H1 (cell line): ENCODE measurements at regions not wholly inside any gene's neighbourhood (a gene's known extent, or its start where the extent isn't known, plus 50 kb on each side); places are given as distances from the start of the nearest gene placed in this dataset.

Experiments
- CTCF ChIA-PET: fragments of 300-600 bp; sonication (Branson Sonifier 250); formaldehyde crosslinking; loops from one replicate; lab custom pipeline; 2021; ENCODE audit not compliant: partially characterized antibody; lab: Charles Lee
- POLR2A ChIA-PET: fragments of 300-600 bp; sonication (Branson Sonifier 250); formaldehyde crosslinking; loops from one replicate; lab custom pipeline; 2021; ENCODE audit warnings: inconsistent platforms; ENCODE audit not compliant: partially characterized antibody; lab: Charles Lee
- DNase-seq, 2 experiments: peaks; one replicate each; pipeline versions ENCODE4 v3.0.0 to v3.0.0-alpha.2; 2010 to 2022; ENCODE audit warnings: low spot score in 2 of 2, low read depth in 1 of 2, mixed read lengths in 1 of 2
- FAIRE-seq: peaks from 2 replicates; lab custom pipeline; 2011; peaks lifted over from hg19 to GRCh38; lab: Jason Lieb, UNC
- H2AFZ ChIP-seq: 2 replicates; pipeline ENCODE4 v1.8.1; 2012; ENCODE audit warnings: low read length, inconsistent platforms
- H2AK5ac ChIP-seq: 2 replicates; pipeline ENCODE4 v1.6.1; 2013; ENCODE audit warnings: low read depth, low read length
- H2BK120ac ChIP-seq: replicated peaks from 2 replicates; pipeline ENCODE3; 2013; ENCODE audit warnings: low read depth, low read length, inconsistent platforms
- H2BK12ac ChIP-seq: 2 replicates; pipeline ENCODE4 v1.6.1; 2013; ENCODE audit warnings: low read depth, low read length
- H2BK15ac ChIP-seq: 2 replicates; pipeline ENCODE4 v1.6.1; 2013; ENCODE audit warnings: low read length
- H2BK20ac ChIP-seq: 2 replicates; pipeline ENCODE4 v1.6.1; 2013; ENCODE audit warnings: low read length
- H2BK5ac ChIP-seq: 2 replicates; pipeline ENCODE4 v1.6.1; 2013; ENCODE audit warnings: low read depth, low read length
- H3K14ac ChIP-seq: 2 replicates; pipeline ENCODE4 v1.6.1; 2013; ENCODE audit warnings: inconsistent platforms; ENCODE audit not compliant: insufficient read length
- H3K18ac ChIP-seq: 2 replicates; pipeline ENCODE4 v1.6.1; 2013; ENCODE audit warnings: low read length; ENCODE audit errors: extremely low read depth
- H3K23ac ChIP-seq: 2 replicates; pipeline ENCODE4 v1.6.1; 2013; ENCODE audit warnings: inconsistent platforms; ENCODE audit not compliant: insufficient read length
- H3K23me2 ChIP-seq: 2 replicates; pipeline ENCODE4 v1.6.1; 2013; ENCODE audit warnings: low read depth, low read length
- H3K27ac ChIP-seq: 2 replicates; pipeline ENCODE4 v1.6.1; 2011; ENCODE audit warnings: low read depth, low read length, inconsistent platforms
- H3K27me3 ChIP-seq, 4 experiments: replicated peaks in 1 of 4; 1 replicate in 1 of 4; 2 replicates in 3 of 4; pipeline versions ENCODE4 v1.6.1 to v1.8.1; 2011 to 2013; ENCODE audit warnings: low read length in 3 of 4, mild to moderate bottlenecking in 3 of 4, inconsistent platforms in 2 of 4, mixed read lengths in 2 of 4, moderate library complexity in 1 of 4; ENCODE audit not compliant: control insufficient read depth in 3 of 4, insufficient read depth in 3 of 4; ENCODE audit errors: extremely low read depth in 1 of 4
- H3K36me3 ChIP-seq, 4 experiments: 2 replicates each; pipeline versions ENCODE4 v1.6.1 to v1.8.1; 2011 to 2013; ENCODE audit warnings: mild to moderate bottlenecking in 4 of 4, low read length in 3 of 4, moderate library complexity in 2 of 4, control low read depth in 1 of 4, inconsistent platforms in 1 of 4; ENCODE audit not compliant: insufficient read depth in 4 of 4, control insufficient read depth in 2 of 4
- H3K4ac ChIP-seq: replicated peaks from 2 replicates; pipeline ENCODE3; 2013; ENCODE audit warnings: low read length, low read depth, mixed read lengths, inconsistent platforms; ENCODE audit not compliant: insufficient read length
- H3K4me1 ChIP-seq, 4 experiments: replicated peaks in 1 of 4; 1 replicate in 1 of 4; 2 replicates in 3 of 4; pipeline versions ENCODE4 v1.6.1 to v1.8.1; 2011 to 2013; ENCODE audit warnings: low read length in 3 of 4, inconsistent platforms in 2 of 4, mixed read lengths in 1 of 4; ENCODE audit not compliant: insufficient read depth in 4 of 4, control insufficient read depth in 3 of 4
- H3K4me2 ChIP-seq, 2 experiments: 2 replicates each; pipeline versions ENCODE4 v1.6.1 to v1.8.1; 2011 to 2013; ENCODE audit warnings: low read depth in 2 of 2, low read length in 2 of 2, control low read depth in 1 of 2, inconsistent platforms in 1 of 2, mild to moderate bottlenecking in 1 of 2; ENCODE audit not compliant: insufficient read depth in 1 of 2
- H3K4me3 ChIP-seq, 4 experiments: fragments of 200-600, 300-600 bp in 1 of 4; sonication (generic), shearing (Covaris generic), sonication (Bioruptor Twin) in 1 of 4; 2 replicates each; pipeline versions ENCODE4 v1.5.1 to v1.8.1; 2011 to 2016; ENCODE audit warnings: low read length in 4 of 4, low read depth in 3 of 4, control low read depth in 2 of 4, inconsistent platforms in 2 of 4, mild to moderate bottlenecking in 2 of 4, mixed read lengths in 1 of 4, moderate library complexity in 1 of 4; ENCODE audit not compliant: insufficient read depth in 2 of 4; ENCODE audit errors: extremely low read depth in 1 of 4
- H3K56ac ChIP-seq: replicated peaks from 2 replicates; pipeline ENCODE3; 2013; ENCODE audit warnings: low read depth, mild to moderate bottlenecking, mixed read lengths, low read length, inconsistent platforms; ENCODE audit not compliant: insufficient read length
- H3K79me1 ChIP-seq: 2 replicates; pipeline ENCODE4 v1.6.1; 2013; ENCODE audit warnings: low read depth, low read length, control low read depth
- H3K79me2 ChIP-seq, 2 experiments: 2 replicates each; pipeline versions ENCODE4 v1.6.1 to v1.8.1; 2012 to 2013; ENCODE audit warnings: low read length in 2 of 2, mild to moderate bottlenecking in 2 of 2, inconsistent platforms in 1 of 2; ENCODE audit not compliant: insufficient read depth in 2 of 2, control insufficient read depth in 1 of 2
- H3K9ac ChIP-seq, 4 experiments: replicated peaks in 1 of 4; 1 replicate in 1 of 4; 2 replicates in 3 of 4; pipeline versions ENCODE4 v1.6.1 to v1.8.1; 2011 to 2013; ENCODE audit warnings: low read depth in 3 of 4, low read length in 3 of 4, control low read depth in 2 of 4, mild to moderate bottlenecking in 2 of 4, moderate library complexity in 2 of 4, inconsistent platforms in 1 of 4; ENCODE audit errors: extremely low read depth in 1 of 4
- H3K9me3 ChIP-seq, 2 experiments: 2 replicates each; pipeline versions ENCODE4 v1.6.1 to v1.8.1; 2012 to 2013; ENCODE audit warnings: mild to moderate bottlenecking in 2 of 2, moderate library complexity in 2 of 2, control low read depth in 1 of 2, inconsistent platforms in 1 of 2, low read depth in 1 of 2, low read length in 1 of 2, mixed read lengths in 1 of 2; ENCODE audit not compliant: insufficient read depth in 2 of 2
- H4K20me1 ChIP-seq, 2 experiments: replicated peaks in 1 of 2; 2 replicates each; pipeline versions ENCODE3 to v1.8.1; 2011 to 2013; ENCODE audit warnings: inconsistent platforms in 2 of 2, low read length in 2 of 2, mild to moderate bottlenecking in 1 of 2; ENCODE audit not compliant: insufficient read depth in 2 of 2, control insufficient read depth in 1 of 2
- H4K5ac ChIP-seq: 2 replicates; pipeline ENCODE4 v1.6.1; 2013; ENCODE audit warnings: low read length, low read depth, mixed read lengths, inconsistent platforms; ENCODE audit not compliant: insufficient read length
- H4K8ac ChIP-seq: 2 replicates; pipeline ENCODE4 v1.8.0; 2013; ENCODE audit warnings: mild to moderate bottlenecking, moderate library complexity, low read length, inconsistent platforms; ENCODE audit not compliant: insufficient read depth; ENCODE audit errors: extremely low read depth
- H4K91ac ChIP-seq: replicated peaks from 2 replicates; pipeline ENCODE3; 2013; ENCODE audit warnings: low read length, mixed read lengths, inconsistent platforms; ENCODE audit not compliant: insufficient read length
- ATF2 ChIP-seq: IDR thresholded peaks from 2 replicates; pipeline ENCODE4 v1.6.1; 2012; ENCODE audit warnings: low read length, inconsistent platforms
- E2F6 ChIP-seq: IDR thresholded peaks from 2 replicates; pipeline ENCODE4 v1.6.1; 2012; ENCODE audit warnings: inconsistent platforms
- JUN ChIP-seq: IDR thresholded peaks from 2 replicates; pipeline ENCODE4 v1.6.1; 2011; ENCODE audit warnings: low read depth, mild to moderate bottlenecking, improper control_type of control experiment, low read length
- KDM5A ChIP-seq: fragments of 200-600 bp; IDR thresholded peaks from 2 replicates; pipeline ENCODE4 v1.7.1; 2012; ENCODE audit warnings: mild to moderate bottlenecking, low read length, inconsistent platforms, mixed read lengths
- POU5F1 ChIP-seq: IDR thresholded peaks from 2 replicates; pipeline ENCODE4 v1.6.1; 2011; ENCODE audit warnings: low read depth, mild to moderate bottlenecking, low read length, moderate library complexity
- SAP30 ChIP-seq: fragments of 300-600 bp; sonication (generic); IDR thresholded peaks from 2 replicates; pipeline ENCODE4 v1.7.1; 2012; ENCODE audit warnings: low read length, moderate library complexity, mild to moderate bottlenecking, inconsistent platforms; ENCODE audit not compliant: insufficient read depth, insufficient replicate concordance
- SIN3A ChIP-seq, 2 experiments: IDR thresholded peaks in 1 of 2; conservative IDR thresholded peaks in 1 of 2; 2 replicates each; pipeline ENCODE4 v1.6.1; 2011 to 2012; ENCODE audit warnings: low read length in 2 of 2, improper control_type of control experiment in 1 of 2, low read depth in 1 of 2, mild to moderate bottlenecking in 1 of 2
- SP1 ChIP-seq: IDR thresholded peaks from 2 replicates; pipeline ENCODE4 v1.6.1; 2011; ENCODE audit warnings: low read depth, low read length
- SP4 ChIP-seq: IDR thresholded peaks from 2 replicates; pipeline ENCODE4 v1.6.1; 2012; ENCODE audit warnings: low read length, inconsistent platforms
- TCF12 ChIP-seq: IDR thresholded peaks from 2 replicates; pipeline ENCODE4 v1.6.1; 2011; ENCODE audit warnings: low read depth, mild to moderate bottlenecking, low read length
- WGBS, 2 experiments: shearing (Covaris generic) in 1 of 2; methylation state at CpG; one replicate each; pipeline versions ENCODE4 v1.1.6 to v1.1.7; 2013 to 2015; ENCODE audit warnings: low lambda C conversion rate in 2 of 2, mixed read lengths in 2 of 2, inconsistent platforms in 1 of 2, low coverage in 1 of 2, missing lambda C conversion rate in 1 of 2; ENCODE audit not compliant: insufficient replicate concordance in 2 of 2, insufficient coverage in 1 of 2, insufficient read length in 1 of 2; ENCODE audit errors: extremely low coverage in 1 of 2, missing lambda C conversion rate in 1 of 2; 5-methylcytosine and 5-hydroxymethylcytosine counted together
- TF ChIP-seq, protein P1 (sequence below): IDR thresholded peaks from 2 replicates; pipeline ENCODE4 v1.6.1; 2012; ENCODE audit warnings: inconsistent platforms
- TF ChIP-seq, protein P2 (sequence below): IDR thresholded peaks from 2 replicates; pipeline ENCODE4 v1.6.1; 2011; ENCODE audit warnings: low read depth, mild to moderate bottlenecking, low read length; ENCODE audit not compliant: insufficient read depth

GRCh38 chr5:148719605-148720004, 65.3 kb upstream of the HTR4 start:
- H4K5ac ChIP-seq = no peak overlapping the region
- H3K4me3 ChIP-seq = no peak overlapping the region
- no peak overlapping the region for H3K27ac ChIP-seq
- no peak overlapping the region for H2BK20ac ChIP-seq
- H3K18ac ChIP-seq = no peak overlapping the region
- no peak overlapping the region for H3K56ac ChIP-seq
- H3K4me1 ChIP-seq = peaks cover 0 to 3% (median 0%) of the 10 kb centered on the region in 4 experiments; a peak in 1 of 7 replicates
- H2AK5ac ChIP-seq = no peak overlapping the region
- H2AFZ ChIP-seq = no peak overlapping the region
- H4K8ac ChIP-seq = no peak overlapping the region
- H2BK15ac ChIP-seq = no peak overlapping the region
- CTCF ChIA-PET = interaction anchor here (1.8 to 8.0 kb wide), 2 partner anchors 12 to 21 kb away, joined by 8 to 73 read pairs; no protein-coding TSS in a partner anchor
- no peaks in the 10 kb centered on the region for H3K23me2 ChIP-seq
- no peaks in the 10 kb centered on the region for H3K9me3 ChIP-seq
- no peaks in the 10 kb centered on the region for H3K27me3 ChIP-seq
- H4K91ac ChIP-seq = no peak overlapping the region
- no peak overlapping the region for H3K9ac ChIP-seq
- H4K20me1 ChIP-seq = no peaks in the 10 kb centered on the region
- no peak overlapping the region for H2BK120ac ChIP-seq
- H3K79me1 ChIP-seq = no peaks in the 10 kb centered on the region
- FAIRE-seq = no peak
- 56% methylated on average over 3 of the region's 3 CpGs; no CpG with 5 or more reads in 1 of the 2 experiments for WGBS, 2 experiments
- no peak overlapping the region for H3K23ac ChIP-seq
- no peaks in the 10 kb centered on the region for H3K79me2 ChIP-seq
- H3K4ac ChIP-seq = no peak overlapping the region
- no peak overlapping the region for H2BK12ac ChIP-seq
- H3K4me2 ChIP-seq = no peak overlapping the region
- H3K14ac ChIP-seq = no peak overlapping the region
- no peak overlapping the region for H2BK5ac ChIP-seq
- H3K36me3 ChIP-seq = no peaks in the 10 kb centered on the region
- DNase-seq = no peak
- POLR2A ChIA-PET = no interaction called here
- no peak for TF ChIP-seq SIN3A (conservative IDR thresholded peaks at IDR 0.05 in 1 of 2, IDR thresholded peaks at IDR 0.05 in 1 of 2; ENCODE audit: low read depth in 1 of 2, low read length in 2 of 2)
- TF ChIP-seq SP4 = no peak
- TF ChIP-seq, protein P1, sequence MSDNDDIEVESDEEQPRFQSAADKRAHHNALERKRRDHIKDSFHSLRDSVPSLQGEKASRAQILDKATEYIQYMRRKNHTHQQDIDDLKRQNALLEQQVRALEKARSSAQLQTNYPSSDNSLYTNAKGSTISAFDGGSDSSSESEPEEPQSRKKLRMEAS = no peak
- no peak for TF ChIP-seq SP1
- TF ChIP-seq ATF2 = no peak
- no peak for TF ChIP-seq KDM5A
- no peak for TF ChIP-seq JUN
- no peak for TF ChIP-seq TCF12
- TF ChIP-seq, protein P2, sequence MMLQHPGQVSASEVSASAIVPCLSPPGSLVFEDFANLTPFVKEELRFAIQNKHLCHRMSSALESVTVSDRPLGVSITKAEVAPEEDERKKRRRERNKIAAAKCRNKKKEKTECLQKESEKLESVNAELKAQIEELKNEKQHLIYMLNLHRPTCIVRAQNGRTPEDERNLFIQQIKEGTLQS = no peak
- TF ChIP-seq POU5F1 = no peak
- no peak for TF ChIP-seq SAP30
- no peak for TF ChIP-seq E2F6
